ENCODE measurements at regions not wholly inside any gene's neighbourhood (a gene's known extent, or its start where the extent isn't known, plus 50 kb on each side); places are given as distances from the start of the nearest gene placed in this dataset.

DNA sequence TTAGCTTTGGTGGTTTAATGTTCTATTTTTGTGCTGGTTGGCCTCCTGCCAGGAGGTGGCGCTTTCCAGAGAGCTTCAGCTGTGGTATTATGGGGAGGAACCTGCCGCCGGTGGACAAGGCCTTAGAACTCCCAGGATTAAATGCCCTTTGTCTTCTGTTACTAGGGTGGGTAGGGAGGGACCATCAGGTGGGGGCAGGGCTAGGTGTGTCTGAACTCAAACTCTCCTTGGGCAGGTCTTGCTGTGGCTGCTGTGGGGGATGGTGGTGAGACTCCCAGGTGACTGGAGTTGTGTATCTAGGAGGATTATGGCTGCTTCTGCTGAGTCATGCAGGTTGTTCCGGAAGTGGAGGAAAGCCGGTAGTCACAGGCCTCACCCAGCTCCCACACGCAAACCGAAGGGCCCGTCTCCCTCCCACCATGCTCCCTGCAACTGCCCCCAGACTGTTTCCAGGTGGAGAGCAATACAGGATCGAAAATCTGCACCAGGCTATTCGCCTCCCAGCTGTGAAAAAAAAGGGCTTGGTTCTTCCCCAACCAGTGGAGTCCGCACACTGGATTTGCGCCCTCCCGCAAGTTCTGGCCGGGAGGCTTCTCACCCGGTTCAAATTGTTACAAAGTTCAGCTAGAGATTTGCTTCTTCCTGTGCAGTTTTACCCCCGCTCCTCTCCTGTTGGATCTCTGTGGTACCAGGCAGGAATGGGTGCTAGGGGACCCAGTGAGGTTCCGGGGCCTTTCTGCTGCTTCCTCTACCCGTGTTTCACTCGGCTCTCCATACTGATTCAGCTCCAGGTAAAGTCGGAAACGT is 220.5 kb downstream of the CENPF start:
- peak; percentile 15 for DNase-seq (ENCODE audit: low spot score)

DNA sequence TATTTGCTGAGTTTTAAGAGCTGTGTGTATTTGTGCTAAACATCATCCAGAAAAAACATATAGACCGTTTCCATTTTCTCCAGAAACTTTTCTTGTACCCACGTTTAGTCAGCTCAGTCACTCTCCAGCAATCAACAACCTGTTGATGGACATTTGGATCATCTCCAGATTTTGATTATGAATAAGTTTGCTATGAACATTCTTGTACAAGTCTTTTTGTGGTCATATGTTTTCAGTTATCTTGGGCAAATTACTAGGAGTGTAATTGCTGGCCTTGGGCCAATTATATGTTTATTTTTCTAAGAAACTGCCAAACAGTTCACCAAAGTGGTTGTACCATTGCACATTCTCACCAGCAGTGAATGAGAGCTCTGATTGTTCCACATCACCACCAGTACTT is 221.8 kb downstream of the CENPF start:
- no peak for DNase-seq (ENCODE audit: low spot score)

DNA sequence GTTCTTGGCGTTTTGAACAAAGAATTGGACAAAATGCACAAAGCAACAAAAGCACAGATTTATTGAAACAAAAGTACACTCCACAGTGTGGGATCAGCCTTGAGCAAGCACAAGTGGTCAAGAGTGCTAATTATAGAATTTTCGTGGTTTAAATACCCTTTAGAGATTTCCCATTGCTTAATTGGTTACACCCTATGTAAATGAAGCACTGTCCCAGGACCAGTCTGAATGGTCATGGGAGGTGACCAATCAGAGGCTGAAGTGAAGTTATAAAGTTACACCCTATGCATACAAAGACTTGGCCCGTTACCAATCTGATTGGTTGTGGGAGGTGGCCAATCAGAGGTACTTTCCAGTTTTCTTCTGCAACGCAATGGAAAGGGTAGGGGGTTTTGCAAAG is 223.6 kb downstream of the CENPF start:
- no peak for DNase-seq (ENCODE audit: low spot score)

DNA sequence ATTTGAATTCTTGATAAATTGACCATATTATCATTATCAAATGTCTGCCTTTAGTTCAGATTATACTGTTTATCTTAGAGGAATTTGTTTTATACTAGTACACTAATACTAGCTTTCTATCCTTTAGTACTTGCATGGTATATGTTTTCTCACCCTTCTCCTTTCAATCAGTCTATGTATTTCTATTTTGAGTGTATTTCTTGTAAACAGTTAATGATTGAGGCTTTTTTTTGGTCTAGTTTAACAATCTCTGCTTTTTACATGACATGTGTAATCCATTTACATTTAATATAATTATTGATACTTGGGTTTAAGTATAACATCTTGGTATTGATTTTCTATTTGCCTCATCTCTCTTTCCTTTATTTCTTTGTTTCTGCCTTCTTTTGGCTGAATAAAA is 224.9 kb downstream of the CENPF start:
- no peak for DNase-seq (ENCODE audit: low spot score)

DNA sequence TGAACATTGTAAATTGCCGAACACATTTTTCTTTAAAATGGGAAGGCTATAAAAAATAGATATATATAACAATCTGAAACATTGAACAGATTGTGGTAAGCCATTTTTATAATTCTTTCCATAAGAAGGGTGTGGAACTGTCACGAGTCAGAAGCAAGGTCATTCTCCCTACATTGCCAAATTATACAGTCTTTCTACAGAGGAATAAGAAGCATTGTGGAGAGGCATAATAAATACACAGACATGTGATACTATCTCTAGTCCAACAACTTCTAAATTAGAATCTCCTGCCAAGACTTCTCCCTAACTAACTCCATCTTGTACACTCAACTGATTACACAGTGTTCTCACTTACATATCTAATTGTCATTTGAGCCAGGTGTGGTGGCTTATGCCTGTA is 227.9 kb downstream of the CENPF start:
- no peak for DNase-seq (ENCODE audit: low spot score)

DNA sequence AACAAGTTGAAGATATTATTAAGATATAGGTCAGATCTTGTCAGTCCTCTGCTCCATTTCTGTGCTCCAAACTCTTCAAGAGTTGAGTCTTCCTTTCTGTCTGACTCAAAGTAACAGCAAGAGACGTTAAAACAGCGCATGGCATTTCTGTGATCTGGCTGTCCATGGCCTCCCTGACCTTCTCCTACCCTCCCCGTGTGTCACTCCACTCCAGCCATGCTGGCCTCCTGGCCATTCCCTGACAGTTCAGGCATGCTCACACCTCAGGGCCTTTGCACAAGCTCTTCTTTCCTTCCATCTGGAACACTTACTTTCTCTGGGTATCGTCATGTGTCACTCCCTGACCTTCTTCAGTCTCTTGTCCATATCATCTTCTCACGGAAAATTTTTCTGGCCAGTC is 229.0 kb downstream of the CENPF start:
- no peak for DNase-seq (ENCODE audit: low spot score)

DNA sequence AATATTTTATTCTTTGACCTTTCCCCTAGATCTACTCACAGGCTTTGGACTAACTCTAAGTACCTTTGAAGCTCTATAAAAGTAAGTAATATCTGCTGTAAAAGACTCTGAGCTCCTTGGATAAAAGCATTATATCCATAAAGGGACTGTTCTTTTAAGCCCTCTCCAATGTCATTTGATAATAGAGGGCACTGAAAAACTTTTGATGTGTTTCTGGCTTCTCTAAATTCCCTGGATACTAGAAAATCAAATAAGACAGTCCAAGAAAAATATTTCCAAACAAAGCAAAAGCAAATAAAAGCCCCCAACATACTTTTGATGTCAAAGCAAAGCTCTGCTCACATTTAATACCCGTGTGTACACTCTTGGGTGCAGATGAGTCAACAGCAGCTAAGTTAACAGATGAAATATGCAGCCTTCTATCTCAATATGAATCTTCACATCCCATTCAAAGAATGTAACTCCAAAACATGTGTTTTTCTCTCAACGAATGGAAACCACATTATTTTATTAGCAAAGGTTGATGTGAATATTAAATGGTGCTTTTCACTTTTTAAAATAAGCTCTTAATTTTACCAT is 230.3 kb downstream of the CENPF start:
- DNase-seq (ENCODE audit: low spot score) = no peak

DNA sequence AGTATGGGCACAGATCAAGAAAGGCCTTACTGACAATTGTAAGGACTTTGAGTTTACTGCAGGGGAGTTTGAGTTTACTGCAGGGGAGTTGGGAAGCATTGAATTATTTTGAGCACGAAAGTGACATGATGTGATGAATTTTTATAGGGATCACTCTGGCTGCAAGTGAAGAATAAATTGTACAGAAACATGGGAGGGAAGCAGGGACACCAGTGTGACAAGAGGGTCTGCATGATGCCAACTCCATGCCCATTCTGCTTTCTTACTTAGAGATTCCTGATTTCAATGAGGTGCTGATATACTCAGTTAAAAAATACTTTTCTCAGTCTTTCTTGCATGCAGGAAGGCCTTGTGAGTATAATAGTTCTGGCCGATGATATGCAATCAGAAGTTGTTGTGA is 234.4 kb downstream of the CENPF start:
- no peak for DNase-seq (ENCODE audit: low spot score)

DNA sequence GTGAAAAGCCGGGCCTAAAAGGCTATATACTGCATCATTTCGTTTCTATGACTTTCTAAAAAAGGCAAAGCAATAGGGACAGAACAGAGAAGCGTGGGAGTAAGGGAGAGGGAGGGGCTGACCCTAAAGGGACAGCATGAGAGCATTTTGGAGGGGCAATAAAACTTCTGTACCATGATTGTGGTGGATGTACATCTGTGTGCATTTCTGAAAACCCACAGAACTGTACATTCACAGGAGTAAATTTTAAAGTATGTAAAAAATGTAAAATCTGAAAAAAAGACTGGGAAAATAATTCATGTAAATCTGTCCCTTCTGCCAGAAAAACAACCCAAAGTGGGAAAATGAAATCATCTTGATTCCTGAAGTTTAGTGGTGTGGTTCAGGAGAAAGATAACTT is 235.4 kb downstream of the CENPF start:
- DNase-seq (ENCODE audit: low spot score) = no peak

DNA sequence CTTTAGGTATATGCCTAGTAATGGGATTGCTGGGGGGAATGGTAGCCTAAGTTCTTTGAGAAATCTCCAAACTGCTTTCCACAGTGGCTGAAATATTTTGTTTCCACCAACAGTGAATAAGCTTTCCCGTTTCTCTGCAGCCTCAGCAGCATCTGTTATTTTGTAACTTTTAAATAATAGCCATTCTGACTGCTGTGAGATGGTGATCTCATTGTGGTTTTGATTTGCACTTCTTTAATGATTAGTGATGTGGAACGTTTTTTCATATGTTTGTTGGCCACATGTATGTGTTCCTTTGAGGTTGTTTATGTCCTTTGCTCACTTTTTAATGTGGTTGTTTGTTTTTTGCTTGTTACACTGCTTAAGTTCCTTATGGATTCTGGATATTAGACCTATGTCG is 237.4 kb downstream of the CENPF start:
- no peak for DNase-seq (ENCODE audit: low spot score)

DNA sequence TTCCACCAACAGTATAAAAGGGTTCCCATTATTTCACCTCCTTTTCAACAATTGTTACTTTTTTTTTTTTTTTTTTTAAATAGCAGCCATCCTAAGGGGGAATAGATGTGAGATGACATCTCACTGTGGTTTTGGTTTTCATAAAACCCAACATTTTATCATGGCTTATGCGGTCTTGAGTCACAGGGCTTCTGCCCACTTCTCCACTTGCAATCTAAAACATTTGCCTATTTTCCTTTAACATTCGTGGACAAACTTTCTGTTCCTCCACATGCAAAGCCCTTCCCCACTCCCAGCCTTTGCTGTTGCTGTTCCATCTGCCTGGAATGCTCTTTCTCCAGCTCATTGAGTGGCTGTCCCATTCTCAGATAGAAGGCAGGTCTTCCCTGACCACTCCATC is 239.7 kb upstream of the KCNK2 start:
- no peak for DNase-seq (ENCODE audit: low spot score)

DNA sequence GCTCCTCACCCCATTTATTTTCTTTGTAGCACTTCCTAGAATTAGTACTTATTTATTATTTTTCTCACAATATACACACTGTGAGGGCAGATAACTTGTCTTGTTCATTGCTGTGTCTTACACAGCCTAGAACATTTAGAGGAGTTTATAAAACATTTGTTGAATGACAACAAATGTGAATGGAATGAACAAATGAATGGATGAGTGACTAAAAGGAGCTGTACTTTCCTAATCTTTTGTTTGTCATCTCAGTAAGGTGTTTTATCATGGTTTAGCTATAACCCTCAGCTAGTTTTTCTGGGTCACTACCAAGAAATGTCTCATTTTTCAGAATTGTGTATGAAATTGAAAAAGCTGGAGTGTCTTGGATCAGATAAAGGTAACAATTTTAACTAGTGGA is 239.3 kb upstream of the KCNK2 start:
- no peak for DNase-seq (ENCODE audit: low spot score)

DNA sequence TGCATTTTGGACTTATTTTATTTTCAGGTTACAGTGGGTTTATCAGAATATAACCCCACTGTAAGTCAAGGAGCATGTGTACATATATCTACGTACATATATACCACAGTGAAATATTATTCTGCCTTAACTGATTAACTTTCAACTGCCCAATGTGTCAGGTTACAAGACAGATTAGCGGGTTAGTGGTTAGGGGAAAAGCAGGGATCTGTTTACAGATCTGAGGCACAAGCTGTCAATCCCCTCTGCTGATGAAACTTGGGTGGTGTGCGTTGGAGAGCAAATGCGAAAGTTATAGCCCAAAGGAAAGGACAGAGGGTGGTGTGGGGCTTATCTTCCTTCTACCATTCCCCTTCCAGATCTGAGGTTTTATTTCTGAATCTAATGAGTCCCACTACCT is 238.2 kb upstream of the KCNK2 start:
- DNase-seq (ENCODE audit: low spot score) = no peak

DNA sequence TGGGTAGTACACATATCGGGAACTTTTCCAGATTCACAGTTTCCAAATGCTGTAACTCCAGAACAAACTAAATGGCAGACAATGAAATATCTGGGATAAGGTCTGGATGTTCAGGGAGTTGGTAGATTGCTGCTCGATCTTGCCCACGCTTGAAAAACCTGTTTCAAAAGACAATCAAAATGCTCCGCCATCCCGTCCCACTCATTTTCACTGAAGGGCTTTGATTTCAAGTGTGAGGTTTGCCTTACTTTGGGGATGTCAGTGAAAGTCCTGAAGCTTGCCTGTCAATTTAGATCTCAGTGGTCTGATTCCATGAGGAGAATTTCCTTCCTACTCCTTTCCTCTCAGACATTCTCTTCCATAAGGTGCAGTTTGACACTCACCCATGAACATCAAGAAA is 236.3 kb upstream of the KCNK2 start:
- DNase-seq (ENCODE audit: low spot score) = no peak

DNA sequence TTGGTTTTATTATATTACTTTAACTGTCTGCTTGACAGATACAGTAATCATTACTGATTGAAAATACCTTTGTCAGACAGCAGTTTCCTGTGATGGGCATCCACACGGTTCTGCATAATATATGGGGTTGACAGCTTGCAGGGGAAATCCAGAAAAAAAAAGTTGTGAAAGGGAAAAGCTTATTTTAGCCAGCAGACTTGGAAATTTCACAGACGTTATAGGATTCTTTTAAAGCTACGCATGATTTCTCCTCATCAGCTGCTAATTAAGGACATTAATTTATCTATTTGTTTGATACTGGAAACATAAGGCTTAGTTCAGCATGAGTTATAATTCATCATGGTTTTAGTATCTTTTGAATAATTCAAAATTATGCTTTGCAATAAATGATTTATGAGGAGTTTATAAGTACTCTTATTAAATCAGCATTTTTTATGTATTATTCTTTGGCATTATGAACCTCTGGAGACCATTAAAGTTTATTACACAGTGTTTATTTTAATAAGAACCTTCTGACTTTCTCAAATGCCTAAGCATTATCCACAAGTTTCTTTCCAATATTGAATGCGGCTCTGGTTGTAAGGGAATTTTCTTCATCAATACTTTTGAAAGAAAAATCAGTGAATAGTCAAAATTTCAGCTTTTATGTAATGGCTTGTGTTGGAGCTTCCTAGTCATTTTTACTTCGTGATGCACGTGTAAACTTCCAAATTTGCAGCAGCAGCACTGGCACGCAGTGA is 235.3 kb upstream of the KCNK2 start:
- DNase-seq (ENCODE audit: low spot score) = no peak

DNA sequence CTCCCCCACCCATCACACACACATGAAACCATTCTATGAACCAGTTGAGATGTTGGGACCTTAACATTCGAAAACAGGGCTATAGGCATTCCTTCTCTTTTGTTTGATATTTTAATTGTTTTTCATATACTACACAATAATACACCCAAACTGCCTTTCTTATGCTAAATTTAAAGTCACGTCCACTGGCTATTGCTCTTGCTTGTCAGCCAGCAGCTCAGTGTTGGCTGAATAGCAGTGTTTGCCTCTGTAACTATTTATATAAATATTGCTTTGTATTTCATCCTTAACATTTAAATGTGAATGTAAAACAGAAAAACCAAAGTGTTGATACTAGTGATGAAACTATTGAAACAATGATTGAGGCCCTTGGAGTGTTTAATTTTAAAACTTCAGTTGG is 234.4 kb upstream of the KCNK2 start:
- DNase-seq (ENCODE audit: low spot score) = no peak

DNA sequence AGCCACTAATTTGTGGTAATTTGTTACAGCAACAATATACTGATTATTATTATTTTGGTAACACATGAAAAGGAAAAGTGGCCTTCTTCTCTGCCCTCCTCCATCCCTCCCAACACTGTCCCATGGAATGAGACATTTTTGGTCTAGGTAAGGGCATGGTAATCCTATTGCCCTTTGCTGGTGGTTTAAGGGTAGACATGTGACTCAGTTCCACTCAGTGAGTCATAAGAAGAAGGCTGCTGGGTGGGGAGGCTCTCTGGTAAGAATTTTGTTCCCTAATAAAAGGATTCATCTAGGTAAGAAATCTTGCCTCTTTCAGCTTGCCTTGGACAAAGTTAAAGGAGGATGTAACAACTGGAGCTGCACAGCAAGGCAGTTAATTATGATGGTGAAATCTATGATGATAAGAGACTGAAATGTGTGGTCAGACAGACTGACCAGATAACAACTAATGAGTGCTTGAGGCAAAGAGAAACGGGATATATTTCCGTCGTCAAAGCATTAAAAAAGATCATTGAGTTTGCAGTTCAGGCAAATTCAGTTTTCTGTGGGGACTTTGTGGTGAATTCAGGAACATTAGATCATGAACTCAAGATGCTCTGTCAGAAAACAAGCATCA is 232.0 kb upstream of the KCNK2 start:
- no peak for DNase-seq (ENCODE audit: low spot score)

DNA sequence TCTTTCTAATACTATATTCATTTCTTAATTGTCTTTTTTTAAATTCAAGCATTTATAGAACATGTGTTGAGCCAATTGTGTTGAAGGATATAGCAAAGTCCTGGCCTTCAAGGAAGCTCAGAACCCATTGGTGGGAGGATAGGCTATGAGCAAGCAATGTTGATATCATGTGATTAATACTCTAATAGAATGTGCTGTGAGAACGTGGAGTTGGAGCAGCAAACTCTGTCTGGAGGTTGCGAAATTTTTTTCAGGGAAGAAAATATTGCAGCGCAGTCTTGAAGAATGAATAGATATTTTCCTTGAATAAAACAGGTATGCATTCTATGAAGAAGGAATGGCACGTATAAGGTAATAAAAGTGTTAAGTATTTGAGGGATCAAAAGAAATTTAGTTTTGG is 229.2 kb upstream of the KCNK2 start:
- no peak for DNase-seq (ENCODE audit: low spot score)

DNA sequence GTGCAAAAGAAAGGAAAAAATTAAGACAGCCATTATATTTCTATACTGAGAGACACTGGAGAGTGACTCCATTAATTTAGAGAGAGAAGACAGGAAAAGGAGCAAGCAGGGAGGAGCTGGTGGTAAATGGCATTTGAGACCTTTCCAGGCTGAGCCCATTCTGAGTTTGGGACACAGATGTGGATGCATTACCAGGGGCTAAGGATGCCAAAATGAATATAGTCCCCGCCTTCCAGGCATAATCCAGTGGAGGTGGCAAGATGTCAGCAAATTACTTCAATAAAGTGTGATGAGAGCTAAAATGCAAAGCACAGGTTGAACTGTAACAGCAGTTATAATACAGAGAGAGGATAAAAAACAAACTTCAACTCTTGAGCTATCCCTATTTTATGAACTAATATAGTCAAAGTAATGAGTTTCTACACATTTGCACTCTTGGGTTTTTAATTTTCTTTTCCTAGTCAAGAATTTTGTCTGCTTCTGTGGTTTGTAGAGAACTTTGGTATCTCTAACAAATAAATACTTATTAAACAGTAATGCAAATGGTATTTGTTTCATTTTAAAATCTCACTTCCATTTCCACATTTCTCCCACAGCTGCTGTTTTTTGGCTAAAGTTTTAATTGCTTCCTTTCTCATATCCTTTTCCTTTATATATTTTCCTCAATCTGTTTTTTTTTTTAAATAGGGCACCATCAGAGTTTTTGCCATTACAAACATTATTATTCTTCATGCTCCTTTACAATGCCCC is 228.2 kb upstream of the KCNK2 start:
- no peak for DNase-seq (ENCODE audit: low spot score)

DNA sequence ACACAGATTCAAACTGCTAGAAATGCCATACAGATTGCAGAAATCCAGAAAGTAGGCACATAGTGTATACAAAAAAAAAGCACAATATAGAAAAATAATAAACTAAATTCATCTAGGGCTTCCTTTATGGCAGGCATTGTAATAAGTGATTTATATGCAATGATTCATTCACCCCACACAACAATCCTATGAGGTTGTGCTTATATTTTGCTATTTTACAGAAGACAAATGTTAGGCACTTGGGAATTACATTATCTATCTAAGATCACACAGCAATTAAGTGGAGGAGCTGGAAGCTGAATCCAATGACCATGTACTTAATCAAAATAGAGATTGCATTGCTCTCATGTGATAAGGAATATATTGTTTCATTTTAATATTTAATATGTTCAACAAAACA is 225.7 kb upstream of the KCNK2 start:
- no peak for DNase-seq (ENCODE audit: low spot score)

DNA sequence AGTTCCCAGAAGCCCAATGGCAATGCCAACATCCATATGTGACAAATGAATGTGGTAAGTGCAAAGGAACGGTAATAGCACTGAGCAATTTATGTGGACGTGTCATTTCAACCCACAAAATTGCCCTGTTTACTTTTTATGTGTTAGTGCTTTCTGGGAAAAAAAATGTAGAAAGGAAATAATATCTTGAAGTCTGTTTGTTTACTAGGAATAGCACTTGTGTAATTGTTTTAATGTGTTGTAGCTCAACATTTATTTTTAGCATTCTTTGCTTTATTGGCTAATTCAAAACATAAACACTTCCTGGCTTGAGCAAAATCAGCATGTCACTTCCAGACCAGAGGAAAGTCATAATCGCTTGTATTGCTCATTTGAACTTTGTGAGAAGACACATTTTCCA is 224.8 kb upstream of the KCNK2 start:
- DNase-seq (ENCODE audit: low spot score) = no peak

DNA sequence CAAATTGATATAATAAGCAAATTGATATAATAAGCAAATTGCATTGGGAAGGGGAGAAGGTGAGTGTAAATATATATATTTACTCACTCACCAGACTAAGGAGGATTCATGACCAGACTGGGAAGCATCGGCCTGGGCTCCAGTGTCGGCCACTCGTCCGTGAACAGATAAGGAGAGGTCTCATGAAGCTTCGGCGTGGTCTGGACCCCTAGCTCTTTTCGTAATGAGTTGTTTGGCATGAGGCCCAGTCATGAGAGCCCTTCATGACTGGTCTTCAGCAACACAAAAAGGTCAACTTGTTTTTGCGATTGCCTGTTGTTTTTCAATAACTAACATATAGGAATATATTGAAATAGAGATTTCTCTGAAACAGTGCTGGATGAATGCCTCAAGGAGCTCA is 222.9 kb upstream of the KCNK2 start:
- no peak for DNase-seq (ENCODE audit: low spot score)
